GM21619 (cell line): ENCODE measurements at regions not wholly inside any gene's neighbourhood (a gene's known extent, or its start where the extent isn't known, plus 50 kb on each side); places are given as distances from the start of the nearest gene placed in this dataset.
"Not testable (repeated sequence)": the region's sequence is repeated elsewhere in the genome, so short reads cannot be mapped to it uniquely, and the experiment has no call there.

ENCODE experiments used
- ATAC-seq: cut with Tn5 transposase; IDR thresholded peaks from one replicate; pipeline ENCODE4 v1.9.1; 2021; ENCODE audit not compliant: unreplicated experiment

DNA sequence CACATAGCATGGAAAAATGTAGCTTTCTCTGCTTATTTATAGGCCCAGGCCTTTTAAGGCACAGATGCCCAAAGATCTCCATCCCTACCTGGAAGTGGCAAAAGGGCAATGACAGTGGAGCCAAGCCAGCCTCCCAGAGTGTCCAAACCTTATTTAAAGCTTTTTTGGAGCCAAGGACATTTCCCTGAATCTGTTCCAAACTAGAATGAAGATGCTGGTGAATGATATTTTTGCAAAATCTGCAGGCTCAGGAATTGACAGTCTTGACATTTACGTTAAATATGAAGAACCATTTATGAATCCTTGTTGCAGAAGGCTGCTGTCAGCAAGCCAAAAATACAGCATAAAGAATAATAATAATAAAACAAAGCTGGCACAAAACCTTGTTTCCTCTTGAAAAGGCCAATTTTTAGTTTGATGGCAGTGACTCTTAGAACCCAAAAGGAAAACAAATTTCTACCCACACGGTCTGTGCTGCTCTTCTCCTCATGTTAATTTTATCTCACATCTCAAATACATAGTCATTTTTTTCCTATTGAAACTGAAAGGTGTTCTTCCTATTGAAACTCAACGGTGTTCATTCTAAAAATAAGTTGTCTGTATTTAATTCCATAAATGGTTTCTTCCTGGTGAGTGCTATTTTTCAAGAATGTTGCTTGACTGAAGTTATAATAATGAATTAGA lies 206.3 kb upstream of the TBL1X start:
- no peak for ATAC-seq

DNA sequence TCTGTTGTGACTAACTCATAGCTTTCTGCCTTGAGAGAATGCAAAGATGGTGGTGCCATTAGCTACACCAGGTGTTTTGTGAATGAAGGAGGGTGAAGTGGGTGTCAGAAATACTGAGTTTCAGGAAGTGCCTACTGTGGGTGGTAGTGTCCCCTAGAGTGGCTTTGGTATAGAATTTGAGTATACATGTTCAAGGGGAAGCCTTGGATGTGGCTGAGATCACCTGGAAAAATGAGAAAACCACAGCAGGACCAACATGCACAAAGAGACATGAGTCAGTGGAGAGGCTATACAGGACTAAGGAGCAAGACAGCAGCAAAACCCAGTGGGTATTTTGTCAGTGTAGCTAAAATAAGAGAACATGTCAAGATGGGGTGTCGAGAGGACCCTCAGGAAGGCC lies 204.3 kb upstream of the TBL1X start:
- no peak for ATAC-seq

DNA sequence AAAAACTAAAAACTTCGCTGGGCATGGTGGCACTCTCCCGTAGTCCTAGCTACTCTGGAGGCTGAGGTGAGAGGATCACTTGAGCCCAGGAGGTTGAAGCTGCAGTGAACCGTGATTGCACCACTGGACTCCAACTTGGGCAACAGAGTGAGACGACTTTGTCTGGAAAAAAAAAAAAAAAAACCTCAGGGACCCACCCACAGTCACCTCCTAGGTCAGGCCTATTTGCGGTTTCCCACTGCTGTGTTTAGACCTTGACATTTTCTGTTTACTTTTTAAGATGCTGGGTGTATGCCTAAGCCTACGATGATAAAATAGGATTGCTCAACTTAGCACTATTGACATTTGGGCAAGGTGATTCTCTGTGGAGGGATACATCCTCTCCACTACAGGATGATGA lies 197.4 kb upstream of the TBL1X start:
- no peak for ATAC-seq

- no peak for ATAC-seq
These were observed 195.7 kb upstream of the TBL1X start for GRCh38 chrX:9269134-9269533.

DNA sequence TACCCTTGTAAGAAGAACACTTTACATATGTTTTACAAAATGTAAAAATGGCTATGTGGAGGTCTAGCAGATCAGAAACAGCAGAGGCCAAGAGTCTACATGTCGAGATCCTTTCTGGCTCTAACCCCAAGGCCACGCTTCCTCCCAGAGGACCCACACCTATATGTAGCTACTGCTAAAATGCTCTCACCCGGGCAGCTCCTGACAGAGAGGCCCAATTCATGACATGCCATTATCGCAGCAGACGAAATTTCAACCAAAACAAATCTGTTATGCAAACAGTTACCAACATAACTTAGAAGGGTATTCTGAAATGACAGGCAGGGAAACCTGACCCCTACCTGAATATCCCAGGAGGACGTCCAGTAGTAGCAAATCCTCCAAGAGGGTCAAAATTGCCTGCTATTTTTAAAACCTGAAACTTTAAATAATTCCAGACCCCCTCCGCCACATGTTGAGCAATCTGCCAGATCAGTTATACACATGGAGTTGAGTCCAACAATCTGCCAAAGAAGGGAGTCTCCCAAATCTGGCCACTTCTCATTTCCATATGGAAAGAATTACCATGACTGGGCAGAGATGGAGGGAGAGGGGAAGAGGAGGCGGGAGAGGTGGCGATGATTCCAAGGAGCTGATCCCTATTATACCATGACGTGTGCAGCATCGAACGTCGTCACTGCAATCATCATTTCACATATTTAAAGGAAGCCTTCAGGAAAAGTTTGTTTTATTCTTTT lies 192.9 kb upstream of the TBL1X start:
- no peak for ATAC-seq

- ATAC-seq: no peak
These were observed 191.1 kb upstream of the TBL1X start for GRCh38 chrX:9273744-9274143.

DNA sequence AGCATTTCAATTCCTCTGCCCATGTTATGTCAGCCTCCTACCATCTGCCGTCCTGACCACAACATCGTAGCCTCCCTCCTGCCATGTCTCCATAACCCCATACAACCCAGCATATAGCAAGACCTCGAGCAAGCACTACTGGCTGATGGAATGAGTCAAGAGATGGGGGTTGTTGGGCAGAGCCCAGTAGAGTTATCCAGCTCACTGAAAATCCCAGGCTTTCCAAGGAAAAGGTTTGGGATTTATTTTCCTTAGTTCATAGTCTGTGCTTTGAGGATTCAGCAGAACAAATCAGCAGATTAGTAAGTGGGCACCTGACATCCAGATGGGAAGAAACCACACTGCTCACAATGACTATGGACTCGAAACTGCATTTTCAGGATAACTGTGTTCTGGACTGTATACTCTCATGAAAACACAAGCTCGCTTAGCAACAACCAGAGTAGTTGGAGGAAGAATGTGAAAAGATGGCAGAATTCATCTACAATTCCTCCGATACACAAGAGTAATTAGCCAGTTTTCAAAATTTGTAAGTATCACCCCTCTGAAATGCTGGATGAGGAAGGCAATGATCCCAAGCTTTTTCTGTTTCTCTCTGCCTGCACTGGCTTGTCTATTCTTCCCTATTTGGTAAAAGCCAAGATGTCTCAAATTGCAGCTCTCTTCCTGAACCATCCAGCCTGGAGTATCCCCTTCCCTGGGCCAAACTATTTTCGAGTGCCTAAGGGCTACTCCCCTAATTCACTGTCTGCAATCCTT lies 186.2 kb upstream of the TBL1X start:
- no peak for ATAC-seq

- ATAC-seq: no peak
These were observed 185.7 kb upstream of the TBL1X start for GRCh38 chrX:9279234-9279544.

DNA sequence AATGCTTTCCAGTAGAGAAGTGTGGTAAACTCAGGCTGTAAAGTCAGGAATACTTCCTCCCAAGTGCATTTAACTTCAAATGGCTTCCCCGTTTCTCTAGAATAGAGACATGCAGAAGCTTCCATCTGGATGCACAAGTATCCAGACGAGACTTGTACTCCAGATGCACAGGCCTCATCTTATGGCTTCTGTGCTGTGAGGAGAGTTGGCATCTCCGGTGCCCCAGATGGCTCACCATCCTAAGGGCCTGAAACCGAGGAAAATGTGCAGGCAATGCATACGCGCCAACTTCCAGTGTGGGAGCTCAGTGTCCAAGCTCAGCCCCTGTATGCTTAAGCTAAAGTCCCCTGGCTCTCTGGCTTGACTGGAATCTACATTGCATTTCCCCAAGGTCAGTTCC lies 184.0 kb upstream of the TBL1X start:
- ATAC-seq: no peak

- no peak for ATAC-seq
These were observed 182.5 kb upstream of the TBL1X start for GRCh38 chrX:9282325-9282724.

- ATAC-seq: no peak
These were observed 179.5 kb upstream of the TBL1X start for GRCh38 chrX:9285342-9285771.

GRCh38 chrX:9286234-9286633 lies 178.6 kb upstream of the TBL1X start:
- ATAC-seq: no peak

- ATAC-seq: no peak
These were observed 173.2 kb upstream of the TBL1X start for GRCh38 chrX:9291629-9292028.

DNA sequence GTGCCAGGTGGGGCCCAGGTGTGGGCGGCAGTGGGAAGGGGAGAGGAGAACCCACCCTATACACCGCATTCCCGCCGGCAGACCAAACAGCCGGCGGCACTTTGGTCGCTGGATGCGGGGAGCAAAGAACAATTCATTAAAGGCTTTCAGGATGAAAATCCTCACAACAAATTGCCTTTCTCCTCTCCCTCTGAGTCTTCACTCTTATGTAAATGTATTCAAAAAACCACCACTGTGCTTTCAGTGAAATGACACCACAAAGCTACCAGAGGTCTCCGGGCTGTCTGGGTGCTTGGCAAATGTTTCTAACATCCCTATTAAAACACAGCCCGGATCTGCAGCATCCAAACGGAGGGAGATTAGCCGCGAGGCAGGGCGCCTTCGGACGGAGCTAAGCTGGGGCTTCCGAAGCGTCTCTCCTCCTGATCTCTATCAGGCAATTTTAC lies 171.8 kb upstream of the TBL1X start:
- no peak for ATAC-seq

DNA sequence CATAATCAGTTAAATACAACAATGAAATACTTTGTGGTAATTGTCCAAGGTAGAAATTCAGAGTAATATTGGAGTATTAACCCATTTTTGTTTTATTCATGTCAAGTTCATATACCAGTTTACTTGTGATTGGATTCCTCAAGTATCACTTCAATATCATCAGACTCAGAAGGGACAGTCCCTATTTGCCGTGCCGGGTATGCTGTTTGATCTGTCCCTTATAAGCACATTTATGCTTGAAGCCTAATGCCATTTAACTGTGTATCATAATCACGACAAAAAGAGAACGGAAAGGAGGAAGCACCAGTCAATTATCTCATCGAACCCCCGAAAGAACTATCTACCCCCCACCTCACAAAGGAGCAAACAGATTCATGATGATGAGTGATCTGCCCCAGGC lies 171.0 kb upstream of the TBL1X start:
- ATAC-seq: no peak

DNA sequence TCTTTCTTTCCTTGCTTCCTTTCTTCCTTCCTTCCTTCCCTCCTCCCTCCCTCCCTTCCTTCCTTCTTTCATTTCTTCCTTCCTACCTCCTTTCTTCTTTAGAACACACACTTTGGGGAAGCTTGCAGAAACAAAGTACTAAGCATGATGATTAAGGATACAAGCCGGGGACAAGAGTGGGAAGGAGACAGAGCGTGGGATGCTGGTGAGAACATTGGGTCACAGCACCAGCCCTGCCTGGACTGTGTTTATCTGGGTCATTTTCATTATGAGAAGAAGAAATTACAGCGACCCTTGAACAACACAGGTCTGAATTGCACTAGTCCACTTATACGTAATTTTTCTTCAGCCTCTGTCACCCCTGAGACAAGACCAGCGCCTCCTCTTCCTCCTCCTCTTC lies 169.3 kb upstream of the TBL1X start:
- no peak for ATAC-seq

DNA sequence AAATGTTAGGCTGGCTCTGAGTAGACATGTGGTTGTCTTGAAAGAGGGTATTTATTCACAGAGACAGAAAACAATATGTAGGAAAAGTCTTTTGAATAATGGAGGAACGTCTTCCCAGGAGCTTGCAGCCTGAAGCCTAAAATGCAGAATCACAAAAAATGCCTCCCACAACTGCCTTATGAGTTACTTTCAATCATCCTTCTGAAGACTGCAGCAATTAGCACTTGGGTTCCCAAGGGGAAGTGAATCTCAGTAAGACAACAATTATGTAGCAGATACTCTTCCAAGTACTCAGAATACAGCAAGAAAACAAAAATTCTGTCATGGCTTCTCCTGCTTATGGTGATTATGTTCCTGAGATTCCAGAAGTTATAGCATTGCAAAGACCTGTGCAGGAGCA lies 166.6 kb upstream of the TBL1X start:
- ATAC-seq: no peak

- ATAC-seq: not testable (repeated sequence)
These were observed 165.2 kb upstream of the TBL1X start for GRCh38 chrX:9299681-9300080.

- ATAC-seq: no peak
These were observed 163.0 kb upstream of the TBL1X start for GRCh38 chrX:9301836-9302235.

DNA sequence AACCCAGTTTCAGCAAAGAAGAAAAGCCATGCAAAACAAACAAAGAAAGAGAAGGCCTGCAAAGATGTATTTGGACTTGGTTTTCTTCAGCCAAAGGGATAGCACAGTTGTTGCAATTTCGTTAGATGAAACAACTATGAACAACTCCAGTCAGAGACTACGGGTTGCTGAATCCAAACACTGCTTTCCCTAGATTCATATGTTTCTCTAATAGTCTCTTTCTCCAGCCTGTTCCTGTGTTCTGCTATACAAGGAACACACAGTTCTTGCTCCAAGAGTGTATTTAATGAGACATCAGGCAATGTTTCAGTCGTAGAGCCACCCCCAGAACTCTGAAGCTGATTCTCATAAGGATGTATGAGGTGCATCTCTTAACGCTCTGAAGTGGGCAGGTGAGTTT lies 162.5 kb upstream of the TBL1X start:
- ATAC-seq: no peak

- ATAC-seq: no peak
These were observed 156.4 kb upstream of the TBL1X start for GRCh38 chrX:9308426-9308825.

GRCh38 chrX:9310616-9311015 lies 154.2 kb upstream of the TBL1X start:
- no peak for ATAC-seq
